ENCODE measurements at regions not wholly inside any gene's neighbourhood (a gene's known extent, or its start where the extent isn't known, plus 50 kb on each side); places are given as distances from the start of the nearest gene placed in this dataset.

GRCh38 chr1:2920421-2921015, 100.7 kb upstream of the ACTRT2 start:
- no peak overlapping the region for H3K27ac ChIP-seq
- H3K9me3 ChIP-seq: no peaks in the 10 kb centered on the region
- H3K36me3 ChIP-seq: no peaks in the 10 kb centered on the region
- H3K4me3 ChIP-seq: no peak overlapping the region
- H3K4me1 ChIP-seq: no peaks in the 10 kb centered on the region
- no peaks in the 10 kb centered on the region for H3K27me3 ChIP-seq
- TF ChIP-seq, protein P1, sequence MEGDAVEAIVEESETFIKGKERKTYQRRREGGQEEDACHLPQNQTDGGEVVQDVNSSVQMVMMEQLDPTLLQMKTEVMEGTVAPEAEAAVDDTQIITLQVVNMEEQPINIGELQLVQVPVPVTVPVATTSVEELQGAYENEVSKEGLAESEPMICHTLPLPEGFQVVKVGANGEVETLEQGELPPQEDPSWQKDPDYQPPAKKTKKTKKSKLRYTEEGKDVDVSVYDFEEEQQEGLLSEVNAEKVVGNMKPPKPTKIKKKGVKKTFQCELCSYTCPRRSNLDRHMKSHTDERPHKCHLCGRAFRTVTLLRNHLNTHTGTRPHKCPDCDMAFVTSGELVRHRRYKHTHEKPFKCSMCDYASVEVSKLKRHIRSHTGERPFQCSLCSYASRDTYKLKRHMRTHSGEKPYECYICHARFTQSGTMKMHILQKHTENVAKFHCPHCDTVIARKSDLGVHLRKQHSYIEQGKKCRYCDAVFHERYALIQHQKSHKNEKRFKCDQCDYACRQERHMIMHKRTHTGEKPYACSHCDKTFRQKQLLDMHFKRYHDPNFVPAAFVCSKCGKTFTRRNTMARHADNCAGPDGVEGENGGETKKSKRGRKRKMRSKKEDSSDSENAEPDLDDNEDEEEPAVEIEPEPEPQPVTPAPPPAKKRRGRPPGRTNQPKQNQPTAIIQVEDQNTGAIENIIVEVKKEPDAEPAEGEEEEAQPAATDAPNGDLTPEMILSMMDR (IDR thresholded peaks at IDR 0.05): no peak
- H3K9ac ChIP-seq (ENCODE audit: low read depth in 2 of 2, low read length in 2 of 2): no peak overlapping the region
- intact Hi-C loops (cut with DNase I): loop anchor here (5.0 kb wide), 1 partner anchor 98 kb away; no protein-coding TSS in a partner anchor
- no peak for DNase-seq

- Histone ChIP-seq H3K4me1 (no peaks in the 10 kb centered on the region), H3K4me3 (no peak overlapping the region), H3K36me3 (no peaks in the 10 kb centered on the region), H3K9me3 (no peaks in the 10 kb centered on the region), H3K9ac (ENCODE audit: low read depth in 2 of 2, low read length in 2 of 2) (no peak overlapping the region), H3K27ac (no peak overlapping the region), H3K27me3 (no peaks in the 10 kb centered on the region)
- TF ChIP-seq, protein P1 (IDR thresholded peaks at IDR 0.05): peak; percentile 74
- peak; percentile 22 for DNase-seq
- intact Hi-C loops (cut with DNase I): loop anchor here (5.0 kb wide), 1 partner anchor 100 kb away; no protein-coding TSS in a partner anchor
These were observed 99.1 kb upstream of the ACTRT2 start for GRCh38 chr1:2921970-2922686.

GRCh38 chr1:2923351-2923750, 97.9 kb upstream of the ACTRT2 start:
- H3K4me3 ChIP-seq: no peak overlapping the region
- H3K4me1 ChIP-seq: no peaks in the 10 kb centered on the region
- TF ChIP-seq, protein P1 (IDR thresholded peaks at IDR 0.05): no peak
- intact Hi-C loops (cut with DNase I): loop anchor here (5.0 kb wide), 1 partner anchor 101 kb away; no protein-coding TSS in a partner anchor
- no peak overlapping the region for H3K9ac ChIP-seq (ENCODE audit: low read depth in 2 of 2, low read length in 2 of 2)
- no peaks in the 10 kb centered on the region for H3K9me3 ChIP-seq
- DNase-seq: no peak
- H3K36me3 ChIP-seq: no peaks in the 10 kb centered on the region
- no peak overlapping the region for H3K27ac ChIP-seq
- H3K27me3 ChIP-seq: no peaks in the 10 kb centered on the region

GRCh38 chr1:2925291-2925690, 96.0 kb upstream of the ACTRT2 start:
- H3K27ac ChIP-seq: no peak overlapping the region
- no peaks in the 10 kb centered on the region for H3K4me1 ChIP-seq
- H3K27me3 ChIP-seq: no peaks in the 10 kb centered on the region
- DNase-seq: no peak
- intact Hi-C loops (cut with DNase I): no loop called here
- TF ChIP-seq, protein P1 (IDR thresholded peaks at IDR 0.05): no peak
- no peak overlapping the region for H3K4me3 ChIP-seq
- H3K9ac ChIP-seq (ENCODE audit: low read depth in 2 of 2, low read length in 2 of 2): no peak overlapping the region
- H3K36me3 ChIP-seq: no peaks in the 10 kb centered on the region
- H3K9me3 ChIP-seq: no peaks in the 10 kb centered on the region

GRCh38 chr1:2925918-2926317, 95.3 kb upstream of the ACTRT2 start:
- H3K36me3 ChIP-seq: no peaks in the 10 kb centered on the region
- H3K9me3 ChIP-seq: no peaks in the 10 kb centered on the region
- intact Hi-C loops (cut with DNase I): no loop called here
- no peaks in the 10 kb centered on the region for H3K27me3 ChIP-seq
- TF ChIP-seq, protein P1 (IDR thresholded peaks at IDR 0.05): no peak
- DNase-seq: no peak
- no peak overlapping the region for H3K9ac ChIP-seq (ENCODE audit: low read depth in 2 of 2, low read length in 2 of 2)
- H3K27ac ChIP-seq: no peak overlapping the region
- H3K4me1 ChIP-seq: no peaks in the 10 kb centered on the region
- no peak overlapping the region for H3K4me3 ChIP-seq

Data from colonic mucosa (tissue), 4 donors.